ENCODE measurements at regions not wholly inside any gene's neighbourhood (a gene's known extent, or its start where the extent isn't known, plus 50 kb on each side); places are given as distances from the start of the nearest gene placed in this dataset.

DNA sequence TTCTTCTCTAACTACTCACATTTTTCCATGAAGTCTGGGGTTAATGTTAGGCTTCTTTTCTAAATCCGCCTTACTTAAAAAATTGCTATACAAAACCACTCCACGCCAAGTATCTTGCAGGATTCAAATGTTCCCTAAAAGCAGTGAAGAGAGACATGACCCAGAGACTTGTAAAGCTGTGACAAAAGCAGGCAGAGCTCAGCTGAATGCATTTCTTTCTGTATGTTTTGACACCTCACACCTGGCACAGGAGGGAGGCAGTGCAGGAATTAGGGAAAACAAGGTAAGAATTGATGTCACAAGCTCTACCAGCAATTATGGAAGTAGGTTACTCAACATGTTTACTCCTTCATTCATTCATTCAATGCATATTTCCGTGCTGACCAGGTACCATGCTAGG, 295.0 kb downstream of the RPAP3 start:
- no peak for TF ChIP-seq POLR2A (IDR thresholded peaks at IDR 0.05)
- TF ChIP-seq, protein P1, sequence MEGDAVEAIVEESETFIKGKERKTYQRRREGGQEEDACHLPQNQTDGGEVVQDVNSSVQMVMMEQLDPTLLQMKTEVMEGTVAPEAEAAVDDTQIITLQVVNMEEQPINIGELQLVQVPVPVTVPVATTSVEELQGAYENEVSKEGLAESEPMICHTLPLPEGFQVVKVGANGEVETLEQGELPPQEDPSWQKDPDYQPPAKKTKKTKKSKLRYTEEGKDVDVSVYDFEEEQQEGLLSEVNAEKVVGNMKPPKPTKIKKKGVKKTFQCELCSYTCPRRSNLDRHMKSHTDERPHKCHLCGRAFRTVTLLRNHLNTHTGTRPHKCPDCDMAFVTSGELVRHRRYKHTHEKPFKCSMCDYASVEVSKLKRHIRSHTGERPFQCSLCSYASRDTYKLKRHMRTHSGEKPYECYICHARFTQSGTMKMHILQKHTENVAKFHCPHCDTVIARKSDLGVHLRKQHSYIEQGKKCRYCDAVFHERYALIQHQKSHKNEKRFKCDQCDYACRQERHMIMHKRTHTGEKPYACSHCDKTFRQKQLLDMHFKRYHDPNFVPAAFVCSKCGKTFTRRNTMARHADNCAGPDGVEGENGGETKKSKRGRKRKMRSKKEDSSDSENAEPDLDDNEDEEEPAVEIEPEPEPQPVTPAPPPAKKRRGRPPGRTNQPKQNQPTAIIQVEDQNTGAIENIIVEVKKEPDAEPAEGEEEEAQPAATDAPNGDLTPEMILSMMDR (IDR thresholded peaks at IDR 0.05): no peak
